ENCODE measurements at regions not wholly inside any gene's neighbourhood (a gene's known extent, or its start where the extent isn't known, plus 50 kb on each side); places are given as distances from the start of the nearest gene placed in this dataset.
"Not testable (repeated sequence)": the region's sequence is repeated elsewhere in the genome, so short reads cannot be mapped to it uniquely, and the experiment has no call there.

- TF ChIP-seq POLR2AphosphoS5, POLR2A (IDR thresholded peaks at IDR 0.05): not testable (repeated sequence)
Measured at GRCh38 chrX:41034902-41035301, 50.3 kb upstream of the USP9X start.

All from breast epithelium (tissue), 3 donors.